ENCODE measurements at regions not wholly inside any gene's neighbourhood (a gene's known extent, or its start where the extent isn't known, plus 50 kb on each side); places are given as distances from the start of the nearest gene placed in this dataset.
"Not testable (repeated sequence)": the region's sequence is repeated elsewhere in the genome, so short reads cannot be mapped to it uniquely, and the experiment has no call there.

DNA sequence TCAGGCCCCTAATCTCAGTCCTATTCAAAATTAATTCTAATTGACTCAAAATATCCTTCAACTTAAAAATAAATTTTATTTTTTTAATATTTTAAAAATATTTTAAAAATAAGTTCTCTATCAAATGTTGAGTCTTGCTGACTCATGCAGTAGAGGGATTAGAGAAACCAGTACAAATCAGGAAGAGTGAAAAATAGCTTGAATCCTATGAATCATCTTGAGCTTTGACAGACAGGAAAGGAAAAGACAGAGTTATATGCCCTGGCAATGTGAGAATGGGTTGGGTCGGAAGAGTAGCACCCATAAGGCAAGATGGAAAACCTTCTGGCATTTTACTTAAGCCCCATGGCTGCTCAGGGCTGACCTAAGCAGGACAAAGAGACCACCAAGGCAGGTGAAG is 346.6 kb upstream of the RUNX1 start:
- Mint-ChIP-seq H3K9me3 (peaks cover 0 to 2% (median 0%) of the 10 kb centered on the region in 3 donors), H3K4me3 (no peak overlapping the region), H3K27me3 (no peaks in the 10 kb centered on the region), H3K27ac (no peak overlapping the region), H3K4me1 (peaks cover 6 to 10% (median 7%) of the 10 kb centered on the region in 3 donors), H3K36me3 (no peaks in the 10 kb centered on the region)

DNA sequence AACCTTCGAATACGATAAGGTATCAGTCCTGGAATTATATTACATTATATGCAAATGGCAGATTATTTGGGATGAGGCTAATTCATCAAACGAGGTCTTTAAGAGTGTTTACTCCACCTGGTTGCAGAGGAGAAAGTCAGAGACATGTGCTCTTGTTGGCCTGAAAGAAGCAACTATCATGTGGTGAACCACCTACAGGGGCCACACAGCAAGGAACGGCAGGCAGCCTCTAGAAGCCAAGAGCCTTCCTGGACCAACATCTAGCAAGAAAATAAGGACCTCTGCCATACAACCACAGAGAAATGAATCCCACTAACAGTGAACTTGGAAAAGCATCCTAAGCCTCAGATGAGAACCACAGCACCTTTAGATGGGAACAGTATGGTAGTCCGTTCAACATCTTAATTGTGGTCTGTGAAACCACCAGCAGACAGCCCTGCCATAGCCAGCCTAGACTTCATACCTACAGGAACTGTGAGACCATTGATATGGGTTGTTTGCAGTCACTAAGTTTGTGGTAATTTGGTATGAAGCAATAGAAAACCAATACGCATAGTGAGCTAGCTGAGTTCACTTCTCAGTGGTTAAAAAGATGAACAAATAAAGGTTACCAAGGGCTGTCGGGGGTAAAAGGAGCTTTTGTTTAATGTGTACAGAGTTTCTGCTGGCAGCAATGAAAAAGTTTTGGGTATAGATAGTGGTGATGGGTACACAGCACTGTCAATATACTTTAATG is 345.7 kb upstream of the RUNX1 start:
- Mint-ChIP-seq H3K4me1 (peaks cover 2 to 4% (median 4%) of the 10 kb centered on the region in 3 donors), H3K27me3 (no peaks in the 10 kb centered on the region), H3K27ac (no peak overlapping the region), H3K4me3 (no peak overlapping the region), H3K9me3 (peaks cover 0 to 2% (median 0%) of the 10 kb centered on the region in 3 donors), H3K36me3 (no peaks in the 10 kb centered on the region)

DNA sequence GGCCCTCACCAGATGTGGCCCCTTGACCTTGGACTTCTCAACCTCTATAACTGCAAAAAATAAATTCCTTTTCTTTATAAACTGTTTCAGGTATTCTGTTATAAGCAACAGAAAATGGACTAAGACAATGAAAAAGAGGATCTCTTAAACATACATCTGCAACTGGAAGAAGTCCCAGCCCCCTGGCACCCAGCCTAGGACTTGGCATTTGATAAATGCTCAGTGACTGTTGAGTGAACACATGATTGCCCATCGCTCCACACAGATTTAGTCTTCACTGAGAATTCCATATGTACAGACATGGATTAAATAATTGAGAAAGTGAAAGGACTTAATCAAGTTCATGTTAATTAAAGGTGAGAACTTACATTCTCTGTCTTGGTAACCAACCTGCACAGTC is 344.9 kb upstream of the RUNX1 start:
- H3K27me3 Mint-ChIP-seq, result no peaks in the 10 kb centered on the region
- H3K4me3 Mint-ChIP-seq, result no peak overlapping the region
- H3K36me3 Mint-ChIP-seq, result no peaks in the 10 kb centered on the region
- H3K4me1 Mint-ChIP-seq, result peaks cover 0 to 4% (median 3%) of the 10 kb centered on the region in 3 donors
- no peak overlapping the region for H3K27ac Mint-ChIP-seq
- peaks cover 0 to 2% (median 0%) of the 10 kb centered on the region in 3 donors for H3K9me3 Mint-ChIP-seq

DNA sequence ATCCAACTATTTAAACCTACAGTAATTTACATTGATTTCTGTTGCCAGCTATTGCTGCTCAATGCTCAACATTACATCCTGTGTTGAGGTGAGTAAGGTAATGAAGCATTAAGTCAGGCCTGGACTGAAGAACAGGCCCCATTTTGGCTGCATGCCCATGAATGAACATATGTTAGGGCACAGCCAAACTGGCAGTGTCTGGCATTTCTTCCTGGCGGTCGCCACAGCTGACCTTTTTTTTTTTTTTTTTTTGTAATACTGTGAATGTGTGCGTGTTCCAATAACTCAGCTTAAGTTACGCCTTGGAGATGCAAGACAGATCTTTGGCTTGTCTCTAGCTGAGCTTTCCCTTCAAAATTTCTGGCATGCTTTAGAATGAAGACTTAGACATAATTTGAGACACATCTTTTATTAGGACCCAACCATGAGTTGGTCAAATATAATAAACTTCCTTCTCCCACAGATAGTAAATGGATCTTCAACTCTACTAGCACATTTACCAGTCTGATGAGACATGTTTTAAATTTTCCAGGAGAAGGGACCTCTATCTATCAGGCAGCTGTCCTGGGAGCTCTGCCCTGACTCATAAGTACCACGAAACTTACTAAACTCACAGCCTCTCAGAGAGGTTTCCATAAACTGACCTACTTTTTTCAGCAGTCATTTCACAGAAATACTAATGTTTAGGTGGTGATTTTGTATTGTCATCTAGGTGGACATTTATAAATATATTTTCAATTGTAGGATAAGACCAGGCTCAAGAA is 341.1 kb upstream of the RUNX1 start:
- Mint-ChIP-seq H3K27me3 (no peaks in the 10 kb centered on the region), H3K9me3 (peaks cover 2 to 3% (median 3%) of the 10 kb centered on the region in 3 donors), H3K4me3 (no peak overlapping the region), H3K27ac (no peak overlapping the region), H3K4me1 (no peaks in the 10 kb centered on the region), H3K36me3 (no peaks in the 10 kb centered on the region)

DNA sequence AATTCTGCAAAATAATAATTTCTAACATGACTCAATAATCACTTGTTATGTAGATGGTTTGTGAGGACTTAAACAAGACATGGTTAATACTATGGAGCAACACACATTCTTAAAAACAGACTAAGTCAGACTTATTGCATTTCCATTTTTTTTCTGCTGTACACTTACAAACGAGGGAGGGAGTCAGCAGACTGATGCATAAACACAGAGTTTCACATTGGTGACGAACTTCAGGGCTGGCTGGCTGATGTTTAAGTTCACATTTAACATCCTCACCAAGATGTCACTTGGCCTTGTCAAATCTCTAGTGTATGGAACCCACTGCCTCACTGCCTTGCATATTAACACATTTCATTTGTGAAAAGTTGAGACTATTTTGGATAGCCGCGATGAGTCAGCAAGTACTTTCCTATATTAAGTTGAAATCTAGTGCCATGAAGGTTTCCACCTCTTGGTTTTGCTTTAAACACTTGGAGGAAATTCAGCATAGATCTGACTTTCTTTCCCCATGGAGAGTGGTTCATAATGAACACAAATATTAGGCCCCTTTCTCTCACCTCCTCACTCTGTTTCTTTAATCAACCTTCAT is 337.5 kb upstream of the RUNX1 start:
- Mint-ChIP-seq H3K36me3 (peaks cover 2% of the 10 kb centered on the region), H3K27me3 (no peaks in the 10 kb centered on the region), H3K4me1 (peaks cover 0 to 2% (median 0%) of the 10 kb centered on the region in 3 donors), H3K27ac (no peak overlapping the region), H3K4me3 (no peak overlapping the region), H3K9me3 (peaks cover 2 to 3% (median 3%) of the 10 kb centered on the region in 3 donors)

DNA sequence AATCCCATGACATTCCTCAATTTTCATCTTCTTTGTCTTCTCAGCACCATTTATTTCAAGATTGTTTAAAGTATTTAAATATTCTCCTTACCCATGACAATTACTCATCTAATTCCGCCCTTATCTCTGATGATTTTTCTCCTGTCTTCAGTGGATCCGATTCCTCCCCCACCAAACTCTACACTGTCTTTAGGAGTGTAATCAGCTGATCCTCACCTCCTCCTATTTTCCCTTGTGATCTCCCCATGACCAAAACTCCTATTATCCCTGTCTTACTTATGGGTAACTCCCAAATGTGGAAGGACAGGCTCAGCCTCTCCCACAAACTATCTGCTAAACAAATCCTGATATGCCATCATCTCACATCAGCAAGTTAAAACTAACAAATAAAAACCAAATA is 335.3 kb upstream of the RUNX1 start:
- Mint-ChIP-seq H3K4me3 (no peak overlapping the region), H3K27me3 (no peaks in the 10 kb centered on the region), H3K4me1 (peaks cover 0 to 2% (median 0%) of the 10 kb centered on the region in 3 donors), H3K27ac (no peak overlapping the region), H3K36me3 (peaks cover 2% of the 10 kb centered on the region), H3K9me3 (peaks cover 0 to 5% (median 3%) of the 10 kb centered on the region in 3 donors)

DNA sequence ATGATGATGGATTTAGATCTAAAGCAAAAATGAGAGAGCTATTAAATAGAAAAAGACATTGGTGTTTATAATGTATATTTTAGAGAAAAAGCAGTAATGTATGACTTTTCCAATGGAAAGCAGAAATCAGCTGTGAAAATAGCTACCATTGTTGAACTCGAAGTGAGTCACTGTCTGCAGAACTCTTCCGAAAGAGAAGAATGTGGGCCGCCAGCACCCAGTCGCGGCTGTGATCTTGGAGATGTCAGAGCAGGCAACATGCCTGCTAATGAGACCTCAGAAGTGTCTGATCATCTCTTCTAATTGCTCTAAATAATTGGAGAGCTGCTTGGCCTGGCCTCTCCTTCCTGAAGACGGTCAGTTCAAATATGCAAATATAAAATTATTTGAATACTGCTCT is 333.6 kb upstream of the RUNX1 start:
- Mint-ChIP-seq H3K4me1 (peaks cover 0 to 2% (median 0%) of the 10 kb centered on the region in 3 donors), H3K36me3 (peaks cover 2% of the 10 kb centered on the region), H3K4me3 (no peak overlapping the region), H3K27me3 (no peaks in the 10 kb centered on the region), H3K9me3 (peaks cover 0 to 2% (median 0%) of the 10 kb centered on the region in 3 donors), H3K27ac (no peak overlapping the region)

DNA sequence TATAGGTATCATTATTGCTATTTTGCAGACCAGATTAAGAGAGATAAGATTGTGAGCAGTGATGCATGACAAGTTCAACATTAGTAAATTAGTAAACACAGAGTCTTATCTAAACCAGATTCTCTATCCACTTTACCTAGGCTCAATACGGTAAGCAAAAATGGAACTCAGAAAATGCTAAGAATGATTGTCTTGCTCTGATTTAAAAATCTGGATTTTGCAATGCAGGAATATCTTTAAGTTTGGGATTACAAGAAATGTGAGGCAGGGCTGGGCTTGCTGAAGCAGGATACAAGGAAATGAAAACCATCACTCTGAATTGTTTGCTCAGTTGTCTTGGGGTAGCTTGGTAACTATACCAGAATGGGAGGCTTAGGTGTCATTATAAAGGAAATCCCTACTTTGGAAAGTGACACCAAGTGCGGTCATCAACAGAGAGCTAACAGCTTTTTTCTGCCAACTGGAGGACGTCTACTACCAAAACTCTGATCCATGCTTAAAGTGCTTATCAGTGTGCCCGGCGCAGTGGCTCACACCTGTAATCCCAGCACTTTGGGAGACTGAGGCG is 332.7 kb upstream of the RUNX1 start:
- no peaks in the 10 kb centered on the region for H3K27me3 Mint-ChIP-seq

DNA sequence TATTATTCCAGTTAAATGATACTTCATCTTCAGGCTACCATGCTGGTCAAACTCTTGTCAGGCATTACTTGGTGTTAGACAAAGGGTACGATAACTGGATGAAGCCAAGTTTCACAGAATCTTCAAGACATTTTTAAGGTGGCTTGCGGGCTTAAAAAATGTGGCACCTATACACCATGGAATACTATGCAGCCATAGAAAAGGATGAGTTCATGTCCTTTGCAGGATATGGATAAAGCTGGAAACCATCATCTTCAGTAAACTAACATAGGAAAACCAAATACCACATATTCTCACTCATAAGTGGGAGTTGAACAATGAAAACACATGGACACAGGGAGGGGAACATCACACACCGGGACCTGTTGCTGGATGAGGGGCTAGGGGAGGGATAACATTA is 331.2 kb upstream of the RUNX1 start:
- not testable (repeated sequence) for H3K27ac Mint-ChIP-seq, H3K4me1 Mint-ChIP-seq, H3K36me3 Mint-ChIP-seq, H3K27me3 Mint-ChIP-seq, H3K9me3 Mint-ChIP-seq, H3K4me3 Mint-ChIP-seq

More for the DNA sequence above, 332.7 kb upstream of the RUNX1 start:
- Mint-ChIP-seq H3K4me1 (peaks cover 0 to 2% (median 0%) of the 10 kb centered on the region in 3 donors), H3K4me3 (no peak overlapping the region), H3K9me3 (peaks cover 0 to 2% (median 0%) of the 10 kb centered on the region in 3 donors), H3K27ac (no peak overlapping the region), H3K36me3 (peaks cover 2% of the 10 kb centered on the region)

DNA sequence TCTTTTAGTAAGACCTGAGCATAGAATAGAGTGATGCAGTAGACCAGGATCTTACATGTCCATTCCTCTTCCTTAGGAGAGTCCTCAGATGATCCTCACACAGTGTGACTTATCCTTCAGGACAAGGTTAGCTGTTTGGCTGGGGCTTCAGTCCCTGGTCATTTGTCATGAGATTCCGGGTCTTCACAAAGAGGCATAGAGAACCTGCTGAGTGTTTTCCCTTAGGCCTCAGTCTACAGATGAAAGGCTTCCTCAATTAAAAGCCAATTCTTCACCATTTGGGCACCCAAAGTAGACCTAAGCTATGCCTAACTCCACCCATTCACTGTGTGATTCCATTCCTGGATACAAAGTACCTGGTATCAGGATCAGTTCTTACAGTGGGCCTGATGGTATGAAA is 329.8 kb upstream of the RUNX1 start:
- peaks cover 1% of the 10 kb centered on the region for H3K27me3 Mint-ChIP-seq
- no peaks in the 10 kb centered on the region for H3K36me3 Mint-ChIP-seq
- peak overlapping the region in 1 of 3 donors; percentile 25 for H3K27ac Mint-ChIP-seq
- no peak overlapping the region for H3K4me3 Mint-ChIP-seq
- peaks cover 0 to 2% (median 0%) of the 10 kb centered on the region in 3 donors for H3K4me1 Mint-ChIP-seq
- H3K9me3 Mint-ChIP-seq, result peaks cover 0 to 2% (median 0%) of the 10 kb centered on the region in 3 donors

DNA sequence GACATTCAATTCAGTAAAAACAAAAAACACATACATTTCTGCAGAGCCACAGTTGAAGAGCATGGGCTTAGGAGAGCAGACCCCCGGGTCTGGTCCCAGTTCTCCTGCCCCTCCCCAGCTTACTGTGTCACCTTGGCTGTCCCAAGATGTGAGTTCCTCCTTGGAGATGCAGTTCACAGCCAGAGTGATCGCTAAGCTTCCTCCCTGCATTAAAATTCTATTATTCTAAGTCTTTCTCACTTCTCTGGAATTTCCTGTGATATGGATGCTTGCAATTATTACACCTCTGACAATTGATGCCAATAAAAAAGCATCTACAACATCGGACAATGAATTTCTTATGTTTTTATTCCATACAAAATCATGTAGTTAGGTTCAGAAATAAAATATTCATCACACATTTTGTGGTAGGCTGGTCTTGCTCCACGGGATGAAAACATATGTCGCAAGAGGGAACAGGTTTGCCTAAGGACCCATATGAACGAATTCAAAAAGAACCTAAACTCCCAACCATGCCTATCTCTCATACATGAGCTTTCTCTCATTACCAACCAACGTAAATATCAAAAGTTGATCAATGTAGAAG is 328.5 kb upstream of the RUNX1 start:
- Mint-ChIP-seq H3K27ac (no peak overlapping the region), H3K27me3 (peaks cover 1% of the 10 kb centered on the region), H3K4me3 (no peak overlapping the region), H3K9me3 (peaks cover 0 to 2% (median 0%) of the 10 kb centered on the region in 3 donors), H3K4me1 (peaks cover 0 to 1% (median 1%) of the 10 kb centered on the region in 3 donors), H3K36me3 (no peaks in the 10 kb centered on the region)

DNA sequence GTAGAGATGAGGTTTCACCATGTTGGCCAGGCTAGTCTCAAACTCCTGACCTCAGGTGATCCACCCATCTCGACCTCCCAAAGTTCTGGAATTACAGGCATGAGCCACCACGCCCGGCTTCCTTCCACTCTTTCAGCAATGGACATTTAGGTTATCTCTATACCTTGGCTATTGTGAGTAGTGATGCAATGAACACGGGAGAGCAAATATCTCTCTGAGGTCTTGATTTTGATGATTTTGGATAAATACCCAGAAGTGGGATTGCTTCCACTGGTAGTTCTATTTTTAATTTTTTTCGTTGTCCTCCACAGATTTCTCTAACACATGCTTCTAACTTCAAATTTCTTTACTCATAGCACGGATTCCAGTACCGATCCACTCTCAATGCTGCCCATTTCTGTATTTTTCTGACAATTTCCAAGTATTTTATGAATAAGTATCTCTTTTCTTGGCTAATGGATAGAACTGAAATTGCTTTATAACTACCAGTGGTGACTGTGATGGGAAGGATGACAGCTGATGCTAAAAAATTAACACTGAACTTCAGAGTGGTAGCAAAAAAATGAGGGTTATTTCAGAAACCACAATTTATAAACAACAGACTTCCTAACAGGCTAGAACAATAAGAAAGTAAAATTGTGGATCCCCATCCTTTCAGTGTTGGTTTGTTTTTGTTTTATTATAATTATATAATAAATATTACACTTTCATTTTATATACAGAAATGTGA is 327.5 kb upstream of the RUNX1 start:
- H3K27me3 Mint-ChIP-seq, result peaks cover 1% of the 10 kb centered on the region
- no peak overlapping the region for H3K4me3 Mint-ChIP-seq
- H3K4me1 Mint-ChIP-seq, result peaks cover 0 to 1% (median 1%) of the 10 kb centered on the region in 3 donors
- peak overlapping the region in 1 of 3 donors; percentile 65 for H3K27ac Mint-ChIP-seq
- H3K36me3 Mint-ChIP-seq, result no peaks in the 10 kb centered on the region
- H3K9me3 Mint-ChIP-seq, result peaks cover 0 to 2% (median 0%) of the 10 kb centered on the region in 3 donors

DNA sequence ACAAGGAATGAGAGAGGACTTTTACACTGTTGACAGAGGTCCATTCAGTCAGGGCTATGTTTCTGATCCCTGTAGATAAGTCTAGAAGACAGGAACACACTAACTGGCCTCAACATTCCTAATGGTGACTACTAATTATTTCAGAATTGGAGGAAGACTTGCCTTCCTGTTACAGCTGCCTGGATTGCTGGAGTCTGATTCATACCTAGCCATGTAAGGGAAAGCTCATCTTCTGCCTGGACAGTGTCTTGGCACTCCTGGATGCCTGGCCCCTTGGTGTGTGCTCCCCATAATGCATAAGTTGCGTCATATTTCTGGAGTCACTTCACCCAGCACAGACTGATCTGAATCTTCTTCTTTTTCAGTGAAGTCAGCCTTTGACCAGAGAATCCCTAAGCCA is 326.0 kb upstream of the RUNX1 start:
- Mint-ChIP-seq H3K27ac (no peak overlapping the region), H3K36me3 (no peaks in the 10 kb centered on the region), H3K4me1 (peaks cover 0 to 1% (median 1%) of the 10 kb centered on the region in 3 donors), H3K9me3 (no peaks in the 10 kb centered on the region), H3K4me3 (no peak overlapping the region), H3K27me3 (peaks cover 1% of the 10 kb centered on the region)

DNA sequence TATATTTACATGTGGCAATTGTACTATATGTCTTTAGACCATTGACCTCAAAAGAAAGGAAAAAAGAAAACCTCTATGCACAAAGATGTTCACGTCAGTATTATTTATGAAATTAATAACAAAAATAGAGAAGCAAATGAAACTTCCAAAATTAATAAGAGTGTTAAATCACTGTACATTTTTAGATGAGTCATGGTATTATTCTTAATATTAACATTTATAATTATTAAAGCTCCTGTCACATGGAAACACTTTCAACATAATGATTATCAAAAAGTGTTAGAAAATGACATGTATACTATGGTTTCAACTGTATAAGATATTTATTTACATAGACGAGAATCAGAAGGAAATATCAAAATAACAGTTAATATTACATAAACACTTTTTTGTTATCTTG is 324.9 kb upstream of the RUNX1 start:
- no peak overlapping the region for H3K27ac Mint-ChIP-seq
- H3K36me3 Mint-ChIP-seq, result no peaks in the 10 kb centered on the region
- H3K4me3 Mint-ChIP-seq, result no peak overlapping the region
- H3K9me3 Mint-ChIP-seq, result no peaks in the 10 kb centered on the region
- peaks cover 1% of the 10 kb centered on the region for H3K27me3 Mint-ChIP-seq
- peaks cover 0 to 1% (median 1%) of the 10 kb centered on the region in 3 donors for H3K4me1 Mint-ChIP-seq

All from IgD-negative memory B cell (primary cell).